ENCODE measurements at regions not wholly inside any gene's neighbourhood (a gene's known extent, or its start where the extent isn't known, plus 50 kb on each side); places are given as distances from the start of the nearest gene placed in this dataset.

- DNase-seq (ENCODE audit: low read depth), result no peak
- TF ChIP-seq CTCF (IDR thresholded peaks at IDR 0.05; ENCODE audit: insufficient read depth, low read depth, low read length), result no peak
- no peak overlapping the region for H3K4me3 ChIP-seq (ENCODE audit: low read depth, low read length)
These were observed 239.1 kb upstream of the NCAM1 start for GRCh38 chr11:112722148-112722547.

GRCh38 chr11:112722876-112723275, 238.3 kb upstream of the NCAM1 start:
- no peak for DNase-seq (ENCODE audit: low read depth)
- no peak for TF ChIP-seq CTCF (IDR thresholded peaks at IDR 0.05; ENCODE audit: insufficient read depth, low read depth, low read length)
- H3K4me3 ChIP-seq (ENCODE audit: low read depth, low read length), result no peak overlapping the region

- H3K4me3 ChIP-seq (ENCODE audit: low read depth, low read length), result no peak overlapping the region
- DNase-seq (ENCODE audit: low read depth), result no peak
- no peak for TF ChIP-seq CTCF (IDR thresholded peaks at IDR 0.05; ENCODE audit: insufficient read depth, low read depth, low read length)
These were observed 237.3 kb upstream of the NCAM1 start for GRCh38 chr11:112723676-112724495.

DNA sequence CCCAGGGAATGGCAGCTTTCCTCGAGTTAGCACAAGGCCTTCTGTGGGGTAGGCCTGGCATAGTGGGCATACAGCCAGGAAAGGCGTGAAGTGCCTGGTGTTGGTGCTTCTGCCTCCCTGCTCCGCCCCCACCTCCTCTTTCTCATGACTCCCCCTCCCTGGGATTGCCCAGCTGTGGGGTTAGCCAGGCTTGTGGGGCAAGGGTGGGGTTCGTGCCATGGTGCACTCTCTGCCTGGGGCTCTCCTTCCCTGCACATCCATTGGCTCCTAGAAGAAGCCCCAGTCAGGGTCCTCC, 236.8 kb upstream of the NCAM1 start:
- DNase-seq (ENCODE audit: low read depth), result no peak
- H3K4me3 ChIP-seq (ENCODE audit: low read depth, low read length), result no peak overlapping the region
- no peak for TF ChIP-seq CTCF (IDR thresholded peaks at IDR 0.05; ENCODE audit: insufficient read depth, low read depth, low read length)

- H3K4me3 ChIP-seq (ENCODE audit: low read depth, low read length), result no peak overlapping the region
- TF ChIP-seq CTCF (IDR thresholded peaks at IDR 0.05; ENCODE audit: insufficient read depth, low read depth, low read length), result no peak
- no peak for DNase-seq (ENCODE audit: low read depth)
These were observed 235.6 kb upstream of the NCAM1 start for GRCh38 chr11:112725636-112726035.

- DNase-seq (ENCODE audit: low read depth), result no peak
- TF ChIP-seq CTCF (IDR thresholded peaks at IDR 0.05; ENCODE audit: insufficient read depth, low read depth, low read length), result no peak
- no peak overlapping the region for H3K4me3 ChIP-seq (ENCODE audit: low read depth, low read length)
These were observed 233.8 kb upstream of the NCAM1 start for GRCh38 chr11:112727341-112727841.

DNA sequence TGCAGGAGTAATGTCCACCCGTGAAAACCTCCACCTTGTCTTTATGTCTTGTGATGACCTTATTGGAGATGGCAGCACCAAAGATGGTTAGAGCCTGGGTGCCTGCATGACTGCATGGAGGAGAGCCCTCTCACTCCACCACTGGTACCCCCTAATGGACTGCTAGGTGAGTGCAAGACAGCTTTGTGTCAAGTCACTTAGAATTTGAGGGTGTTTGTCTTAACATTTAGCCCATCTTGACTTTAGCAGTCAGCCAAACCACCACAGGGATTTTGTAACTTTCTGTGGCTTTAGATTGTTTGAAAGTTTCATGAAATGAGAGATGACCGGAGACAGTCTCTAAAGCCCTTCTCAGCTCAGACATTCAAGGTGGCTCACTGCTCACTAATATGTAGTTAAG, 232.9 kb upstream of the NCAM1 start:
- TF ChIP-seq CTCF (IDR thresholded peaks at IDR 0.05; ENCODE audit: insufficient read depth, low read depth, low read length), result no peak
- DNase-seq (ENCODE audit: low read depth), result no peak
- H3K4me3 ChIP-seq (ENCODE audit: low read depth, low read length), result no peak overlapping the region
